ENCODE measurements at regions not wholly inside any gene's neighbourhood (a gene's known extent, or its start where the extent isn't known, plus 50 kb on each side); places are given as distances from the start of the nearest gene placed in this dataset.
"Not testable (repeated sequence)": the region's sequence is repeated elsewhere in the genome, so short reads cannot be mapped to it uniquely, and the experiment has no call there.

DNA sequence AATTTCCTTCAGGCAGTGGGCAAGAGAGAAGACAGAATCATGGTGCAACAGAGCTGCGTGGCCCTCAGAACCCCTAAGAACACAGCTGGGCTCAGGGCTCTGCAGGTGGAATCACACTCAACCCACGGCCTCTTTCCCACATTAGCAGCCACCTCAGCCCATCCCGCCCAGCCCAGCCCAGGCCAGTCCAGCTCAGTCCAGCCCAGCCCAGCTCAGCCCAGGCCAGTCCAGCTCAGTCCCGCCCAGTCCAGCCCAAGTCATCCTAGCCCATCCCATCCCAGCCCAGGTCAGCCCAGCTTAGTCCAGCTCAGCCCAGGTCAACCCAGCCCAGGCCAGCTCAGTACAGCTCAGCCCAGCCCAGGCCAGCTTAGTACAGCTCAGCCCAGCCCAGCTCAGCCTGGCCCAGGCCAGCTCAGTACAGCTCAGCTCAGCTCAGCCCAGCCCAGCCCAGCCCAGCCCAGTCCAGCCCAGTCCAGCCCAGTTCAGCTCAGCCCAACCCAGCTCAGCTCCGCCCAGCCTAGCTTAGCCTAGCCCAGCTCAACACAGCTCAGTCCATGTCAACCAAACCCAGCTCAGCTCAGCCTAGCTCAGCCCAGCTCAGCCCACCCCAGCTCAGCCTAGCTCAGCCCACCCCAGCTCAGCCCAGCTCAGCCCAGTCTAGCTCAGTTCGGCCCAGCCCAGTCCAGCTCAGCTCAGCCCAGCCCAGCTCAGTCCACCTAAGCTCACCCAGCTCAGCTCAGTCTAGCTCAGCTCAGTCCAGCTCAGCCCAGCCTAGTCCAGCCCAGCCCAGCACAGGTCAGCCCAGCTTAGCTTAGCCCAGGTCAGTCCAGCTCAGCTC is 183.1 kb downstream of the TMEM121 start:
- DNase-seq (ENCODE audit: low spot score) = no peak

DNA sequence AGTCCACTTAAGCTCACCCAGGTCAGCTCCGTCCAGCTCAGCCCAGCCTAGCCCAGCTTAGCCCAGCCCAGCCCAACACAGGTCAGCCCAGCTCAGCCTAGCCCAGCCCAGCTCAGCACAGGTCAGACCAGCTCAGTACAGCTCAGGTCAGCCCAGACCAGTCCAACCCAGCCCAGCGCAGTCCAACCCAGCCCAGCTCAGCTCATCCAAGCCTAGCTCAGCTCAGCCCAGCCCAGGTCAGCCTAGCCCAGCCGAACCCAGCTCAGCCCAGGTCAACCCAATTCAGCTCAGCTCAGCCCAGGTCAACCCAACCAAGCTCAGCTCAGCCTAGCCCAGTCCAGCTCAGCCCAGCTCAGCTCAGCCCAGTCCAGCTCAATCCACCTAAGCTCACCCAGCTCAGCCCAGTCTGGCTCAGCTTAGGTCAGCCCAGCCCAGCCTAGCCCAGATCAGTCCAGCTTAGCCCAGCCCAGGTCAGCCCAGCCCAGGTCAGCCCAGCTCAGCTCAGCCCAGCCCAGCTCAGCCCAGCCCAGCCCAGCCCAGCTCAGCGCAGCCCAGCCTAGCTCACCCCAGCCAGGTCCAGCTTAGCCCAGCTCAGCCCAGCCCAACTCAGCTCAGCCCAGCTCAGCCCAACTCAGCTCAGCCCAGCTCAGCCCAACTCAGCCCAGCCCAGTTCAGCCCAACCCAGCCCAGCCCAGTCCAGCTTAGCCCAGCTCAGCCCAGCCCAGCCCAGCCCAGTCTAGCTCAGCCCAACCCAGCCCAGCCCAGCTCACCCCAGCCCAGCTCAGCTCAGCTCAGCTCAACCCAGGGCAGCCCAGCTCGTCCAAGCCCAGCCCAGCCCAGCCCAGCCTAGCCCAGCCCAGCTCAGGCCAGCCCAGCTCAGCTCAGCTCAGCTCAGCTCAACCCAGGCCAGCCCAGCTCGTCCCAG is 184.0 kb downstream of the TMEM121 start:
- DNase-seq (ENCODE audit: low spot score) = no peak

DNA sequence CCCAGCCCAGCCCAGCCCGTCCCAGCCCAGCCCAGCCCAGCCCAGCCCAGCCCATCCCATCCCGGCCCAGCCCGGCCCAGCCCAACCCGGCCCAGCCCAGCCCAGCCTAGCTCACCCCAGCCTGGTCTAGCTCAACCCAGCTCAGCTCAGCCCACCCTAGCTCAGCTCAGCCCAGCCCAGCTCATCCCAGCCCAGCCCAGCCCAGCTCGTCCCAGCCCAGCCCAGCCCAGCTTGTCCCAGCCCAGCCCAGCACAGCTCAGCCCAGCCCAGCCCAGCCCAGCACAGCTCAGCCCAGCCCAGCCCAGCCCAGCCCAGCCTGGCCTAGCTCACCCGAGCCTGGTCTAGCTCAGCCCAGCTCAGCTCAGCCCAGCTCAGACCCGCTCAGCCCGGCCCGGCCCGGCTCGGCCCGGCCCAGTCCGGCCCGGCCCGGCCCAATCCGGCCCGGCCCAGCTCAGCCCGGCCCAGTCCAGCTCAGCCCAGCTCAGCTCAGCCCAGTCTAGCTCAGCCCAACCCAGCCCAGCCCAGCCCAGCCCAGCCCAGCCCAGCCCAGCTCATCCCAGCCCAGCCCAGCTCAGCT is 184.7 kb downstream of the TMEM121 start:
- DNase-seq (ENCODE audit: low spot score) = no peak

DNA sequence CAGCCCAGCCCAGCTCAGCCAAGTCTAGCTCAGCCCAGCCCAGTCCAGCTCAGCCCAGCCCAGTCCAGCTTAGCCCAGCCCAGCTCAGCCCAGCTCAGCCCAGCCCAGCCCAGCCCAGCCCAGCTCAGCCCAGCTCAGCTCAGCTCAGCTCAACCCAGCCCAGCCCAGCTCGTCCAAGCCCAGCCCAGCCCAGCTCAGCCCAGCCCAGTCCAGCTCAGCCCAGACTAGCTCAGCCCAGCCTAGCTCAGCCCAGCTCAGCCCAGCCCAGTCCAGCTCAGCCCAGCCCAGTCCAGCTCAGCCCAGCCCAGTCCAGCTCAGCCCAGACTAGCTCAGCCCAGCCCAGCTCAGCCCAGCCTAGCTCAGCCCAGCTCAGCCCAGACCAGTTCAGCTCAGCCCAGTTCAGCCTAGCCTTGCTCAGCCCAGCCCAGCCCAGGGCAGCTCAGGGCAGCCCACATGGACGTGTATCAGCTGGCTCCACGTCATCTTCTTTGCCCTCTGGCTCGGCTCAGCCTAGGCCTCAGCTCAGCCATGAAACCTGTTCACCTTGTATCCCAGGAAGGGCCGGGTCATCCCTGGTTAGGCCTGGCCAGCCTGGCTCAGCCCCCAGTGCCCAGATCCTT is 185.6 kb downstream of the TMEM121 start:
- no peak for DNase-seq (ENCODE audit: low spot score)

- not testable (repeated sequence) for DNase-seq (ENCODE audit: low spot score)
Observed at GRCh38 chr14:105712670-105713069, 186.3 kb downstream of the TMEM121 start.

DNA sequence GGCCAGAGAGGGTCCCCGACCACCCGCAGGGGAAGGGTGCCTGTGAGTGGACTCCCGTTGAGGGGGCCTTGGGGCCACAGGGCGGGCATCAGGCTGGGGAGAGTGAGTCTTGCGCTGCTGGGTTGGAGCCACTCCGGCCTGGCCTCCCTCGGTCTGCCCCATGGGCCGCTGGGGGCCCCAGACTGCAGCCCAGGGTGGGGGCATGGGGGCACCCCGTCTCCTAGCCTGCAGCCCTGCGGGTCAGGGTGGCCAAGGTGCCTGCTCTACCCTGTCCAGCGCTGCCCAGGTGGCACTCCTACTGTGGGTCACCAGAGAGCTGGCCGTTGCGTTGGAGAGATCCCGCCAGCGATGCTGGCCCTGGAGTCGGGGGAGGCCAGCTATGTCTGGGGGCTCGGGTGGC is 186.8 kb downstream of the TMEM121 start:
- DNase-seq (ENCODE audit: low spot score) = not testable (repeated sequence)

DNA sequence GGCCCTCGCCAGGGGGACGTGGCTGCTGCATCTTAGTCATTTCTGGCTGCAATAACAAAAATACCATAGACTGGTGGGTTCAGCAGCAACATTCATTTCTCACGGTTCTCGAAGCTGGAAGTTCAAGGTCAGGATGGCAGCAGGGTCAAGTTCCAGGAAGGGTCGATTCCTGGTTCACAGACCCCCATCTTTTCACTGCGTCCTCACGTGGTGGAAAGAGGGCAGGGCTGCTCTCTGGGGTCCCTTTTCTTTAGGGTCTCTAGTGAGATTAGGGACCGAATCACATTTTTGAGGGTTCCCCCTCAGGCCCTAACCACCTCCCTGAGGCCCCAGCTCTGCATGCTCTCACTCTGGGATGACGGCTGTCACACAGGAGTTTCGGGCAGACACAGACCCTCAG is 187.5 kb downstream of the TMEM121 start:
- not testable (repeated sequence) for DNase-seq (ENCODE audit: low spot score)

- not testable (repeated sequence) for DNase-seq (ENCODE audit: low spot score)
Observed at GRCh38 chr14:105718787-105719186, 192.4 kb downstream of the TMEM121 start.

DNA sequence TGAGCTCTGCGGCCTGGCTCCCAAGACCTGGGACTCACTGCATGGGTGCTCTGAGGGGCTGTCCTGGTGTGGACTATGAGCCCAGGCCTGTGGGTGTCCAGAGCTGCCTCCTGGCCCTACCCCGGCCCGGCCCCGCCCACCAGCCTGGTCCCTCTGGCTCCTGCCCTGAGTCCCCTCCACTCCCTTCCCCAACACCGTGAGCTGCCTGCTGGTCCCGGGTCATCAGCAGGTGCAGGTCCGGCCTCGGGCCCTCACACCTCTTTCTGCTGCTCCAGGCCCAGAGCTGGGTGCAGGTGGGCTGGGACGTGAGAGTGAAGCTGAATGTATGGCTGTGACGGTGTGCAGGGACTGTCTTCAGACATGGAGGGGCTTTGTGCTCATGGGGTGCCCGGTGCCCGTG is 193.7 kb downstream of the TMEM121 start:
- DNase-seq (ENCODE audit: low spot score) = not testable (repeated sequence)

GRCh38 chr14:105720852-105721601 is 194.6 kb downstream of the TMEM121 start:
- not testable (repeated sequence) for DNase-seq (ENCODE audit: low spot score)

- DNase-seq (ENCODE audit: low spot score) = not testable (repeated sequence)
Observed at GRCh38 chr14:105721602-105721970, 195.2 kb downstream of the TMEM121 start.

- DNase-seq (ENCODE audit: low spot score) = not testable (repeated sequence)
Observed at GRCh38 chr14:105721996-105722709, 195.8 kb downstream of the TMEM121 start.

GRCh38 chr14:105723271-105723670 is 196.9 kb downstream of the TMEM121 start:
- not testable (repeated sequence) for DNase-seq (ENCODE audit: low spot score)

DNA sequence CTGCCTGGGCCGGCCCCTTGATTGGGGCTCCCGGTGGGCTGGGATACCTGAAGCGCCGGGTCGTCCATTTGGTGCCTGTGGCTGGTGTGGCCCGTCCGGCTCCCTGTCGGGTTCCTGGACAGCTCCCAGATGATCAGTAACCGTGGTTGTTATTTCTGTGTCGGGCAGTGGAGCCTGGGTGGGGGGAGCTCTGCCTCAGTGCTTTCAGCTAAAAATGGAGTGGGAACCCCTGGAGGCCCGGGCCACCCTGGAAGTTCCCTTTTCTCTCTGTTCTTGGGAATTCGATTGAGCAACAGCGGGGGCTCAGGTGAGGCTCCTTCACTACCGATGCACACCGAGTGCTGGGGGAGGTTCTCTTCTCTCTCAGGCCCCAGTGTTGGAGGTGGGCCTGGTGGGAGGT is 197.4 kb downstream of the TMEM121 start:
- not testable (repeated sequence) for DNase-seq (ENCODE audit: low spot score)

DNA sequence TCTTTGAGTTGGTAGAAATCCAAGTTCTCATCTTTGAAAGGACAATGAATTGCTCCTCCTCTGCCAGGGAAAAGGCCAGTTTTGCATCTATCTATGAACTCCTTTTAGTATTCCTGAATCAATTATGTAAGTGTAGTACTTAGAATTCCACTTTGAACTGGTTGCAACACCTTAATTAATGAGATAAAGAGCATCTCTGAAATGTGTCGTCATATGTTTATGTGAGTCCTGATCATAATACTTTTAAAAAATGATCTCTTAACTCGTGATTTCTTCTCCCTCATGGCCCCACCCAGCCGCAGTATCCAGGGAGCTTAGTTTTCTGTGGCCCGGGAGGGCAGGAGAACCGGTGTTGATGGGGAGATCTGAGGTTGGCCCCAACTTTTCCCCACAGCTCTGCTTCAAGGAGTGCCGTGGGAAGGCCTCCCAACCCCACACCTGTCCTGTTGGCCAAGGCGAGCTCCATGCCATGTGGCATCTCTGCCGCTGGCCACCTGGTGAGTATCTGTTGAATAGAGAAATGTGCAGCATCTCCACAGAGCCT is 203.5 kb downstream of the TMEM121 start:
- not testable (repeated sequence) for DNase-seq (ENCODE audit: low spot score)

DNA sequence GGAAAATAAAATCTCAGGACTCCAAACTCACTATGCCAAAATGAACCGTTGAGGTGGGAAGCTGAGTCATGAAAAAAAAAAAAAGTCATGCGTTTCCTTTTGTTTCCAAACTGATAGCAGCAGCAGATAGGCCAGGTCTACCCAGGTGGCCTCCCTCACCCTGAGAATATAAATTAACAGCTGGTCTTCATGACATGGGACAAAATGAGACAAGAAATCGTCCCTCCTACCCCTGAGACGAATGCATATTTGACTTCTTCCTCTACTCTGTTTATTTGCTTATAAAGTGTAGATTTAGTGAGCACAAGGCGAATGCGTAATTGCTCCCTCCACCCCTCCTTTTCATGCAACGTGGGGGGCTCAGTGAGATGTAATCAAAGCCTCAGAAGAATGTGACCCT is 204.3 kb downstream of the TMEM121 start:
- not testable (repeated sequence) for DNase-seq (ENCODE audit: low spot score)

GRCh38 chr14:105731221-105731985 is 205.0 kb downstream of the TMEM121 start:
- not testable (repeated sequence) for DNase-seq (ENCODE audit: low spot score)

- no peak for DNase-seq (ENCODE audit: low spot score)
Observed at GRCh38 chr14:105733081-105734065, 207.0 kb downstream of the TMEM121 start.
